Naive thymus-derived CD4-positive, alpha-beta T cell (primary cell): ENCODE measurements at regions not wholly inside any gene's neighbourhood (a gene's known extent, or its start where the extent isn't known, plus 50 kb on each side); places are given as distances from the start of the nearest gene placed in this dataset.
"Not testable (repeated sequence)": the region's sequence is repeated elsewhere in the genome, so short reads cannot be mapped to it uniquely, and the experiment has no call there.

ENCODE experiments used
- ATAC-seq: fragments of 150-1000 bp; cut with Tn5 transposase; 2 replicates; pipeline ENCODE4 v1.10.0; 2021; ENCODE audit warnings: mild to moderate bottlenecking, moderate library complexity
- CTCF ChIA-PET: fragments of 350-600 bp; sonication (Branson Sonifier 250); formaldehyde crosslinking; loops from one replicate; lab custom pipeline; 2021; ENCODE audit warnings: antibody characterized with exemption; lab: Charles Lee
- POLR2A ChIA-PET: fragments of 350-600 bp; sonication (Branson Sonifier 250); formaldehyde crosslinking; loops from one replicate; lab custom pipeline; 2021; ENCODE audit warnings: antibody characterized with exemption, inconsistent platforms; lab: Charles Lee
- DNase-seq, 9 donors: peaks; one replicate each; pipeline versions ENCODE4 v3.0.0 to v3.0.0-alpha.2; 2020 to 2022; ENCODE audit warnings: mixed read lengths in 1 of 9
- H3K27ac ChIP-seq: one replicate; pipeline ENCODE4 v1.7.0; 2013; ENCODE audit warnings: mild to moderate bottlenecking, low read depth, low read length, moderate library complexity
- H3K27me3 ChIP-seq, 2 donors: one replicate each; pipeline ENCODE4 v1.7.0; 2013; ENCODE audit warnings: low read length in 2 of 2, mild to moderate bottlenecking in 2 of 2, moderate library complexity in 2 of 2; ENCODE audit not compliant: control insufficient read depth in 2 of 2, insufficient read depth in 2 of 2
- H3K36me3 ChIP-seq, 3 experiments: 1 replicate in 2 of 3; 2 replicates in 1 of 3; pipeline ENCODE4 v1.7.0; 2013; ENCODE audit warnings: low read length in 3 of 3, mild to moderate bottlenecking in 3 of 3, moderate library complexity in 1 of 3; ENCODE audit not compliant: insufficient read depth in 3 of 3, control insufficient read depth in 2 of 3
- H3K4me1 ChIP-seq, 2 donors: one replicate each; pipeline ENCODE4 v1.7.0; 2013; ENCODE audit warnings: low read length in 2 of 2, mild to moderate bottlenecking in 2 of 2, moderate library complexity in 1 of 2; ENCODE audit not compliant: control insufficient read depth in 2 of 2, insufficient read depth in 2 of 2
- H3K4me3 ChIP-seq: 2 replicates; pipeline ENCODE4 v1.7.0; 2013; ENCODE audit warnings: mild to moderate bottlenecking, low read length
- H3K9me3 ChIP-seq, 3 experiments: 1 replicate in 2 of 3; 2 replicates in 1 of 3; pipeline ENCODE4 v1.7.0; 2013; ENCODE audit warnings: low read length in 3 of 3; ENCODE audit not compliant: control insufficient read depth in 2 of 3
- H3K27ac Mint-ChIP-seq, 9 donors: one replicate each; pipeline ENCODE4 v1.8.0; 2020 to 2022; ENCODE audit warnings: mixed read lengths in 9 of 9, mild to moderate bottlenecking in 8 of 9, moderate library complexity in 5 of 9, inconsistent platforms in 2 of 9
- H3K27me3 Mint-ChIP-seq, 5 donors: one replicate each; pipeline ENCODE4 v1.8.0; 2021 to 2022; ENCODE audit warnings: mixed read lengths in 5 of 5, mild to moderate bottlenecking in 1 of 5
- H3K36me3 Mint-ChIP-seq, 5 donors: one replicate each; pipeline ENCODE4 v1.8.0; 2020 to 2022; ENCODE audit warnings: mixed read lengths in 5 of 5, mild to moderate bottlenecking in 3 of 5, inconsistent platforms in 1 of 5
- H3K4me1 Mint-ChIP-seq, 7 donors: one replicate each; pipeline ENCODE4 v1.8.0; 2020 to 2022; ENCODE audit warnings: mixed read lengths in 7 of 7, mild to moderate bottlenecking in 3 of 7, inconsistent platforms in 1 of 7
- H3K4me3 Mint-ChIP-seq, 10 donors: one replicate each; pipeline ENCODE4 v1.8.0; 2020 to 2022; ENCODE audit warnings: mild to moderate bottlenecking in 10 of 10, mixed read lengths in 10 of 10, moderate library complexity in 6 of 10, inconsistent platforms in 2 of 10
- H3K9me3 Mint-ChIP-seq, 11 donors: one replicate each; pipeline ENCODE4 v1.8.0; 2020 to 2022; ENCODE audit warnings: mixed read lengths in 11 of 11, mild to moderate bottlenecking in 4 of 11, inconsistent platforms in 1 of 11, moderate library complexity in 1 of 11
- intact Hi-C, 2 donors: fragments of 100-400 bp; cut with micrococcal nuclease; formaldehyde crosslinking; loops; one replicate each; pipeline ENCODE4 v1.15.1; 2023

DNA sequence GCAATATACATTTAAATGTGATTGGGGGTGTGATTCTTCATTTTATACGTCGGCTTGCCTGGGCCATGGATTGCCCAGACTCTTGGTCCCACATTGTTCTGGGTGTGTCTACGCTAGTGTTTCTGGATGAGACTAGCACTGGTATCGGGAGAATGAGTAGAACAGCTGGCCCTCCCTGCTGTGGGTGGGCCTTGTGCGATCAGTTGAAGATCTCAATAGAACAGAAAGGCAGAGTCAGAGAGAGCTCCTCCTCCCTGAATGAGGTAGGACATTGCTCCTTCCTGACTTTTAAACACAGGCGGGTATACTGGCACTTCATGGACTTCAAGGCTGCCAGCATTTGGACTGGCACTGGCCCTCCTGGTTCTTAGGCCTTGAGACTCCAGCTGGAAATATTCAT is 603.0 kb downstream of the LIG4 start:
- no peaks in the 10 kb centered on the region for H3K4me1 Mint-ChIP-seq
- ATAC-seq (no peak), DNase-seq (no peak)
- Histone ChIP-seq H3K27me3 (no peaks in the 10 kb centered on the region), H3K27ac (no peak overlapping the region), H3K9me3 (no peaks in the 10 kb centered on the region), H3K4me3 (no peak overlapping the region), H3K36me3 (no peaks in the 10 kb centered on the region), H3K4me1 (no peaks in the 10 kb centered on the region)
- peaks cover 0 to 3% (median 0%) of the 10 kb centered on the region in 5 donors for H3K36me3 Mint-ChIP-seq
- H3K27me3 Mint-ChIP-seq = no peaks in the 10 kb centered on the region
- intact Hi-C loops = loop anchor here in 1 of 2 donors (5.0 kb wide), 1 partner anchor 740 kb away; no protein-coding TSS in a partner anchor
- CTCF ChIA-PET = no interaction called here
- no peak overlapping the region for H3K27ac Mint-ChIP-seq
- POLR2A ChIA-PET = no interaction called here
- H3K4me3 Mint-ChIP-seq = no peak overlapping the region
- peaks cover 0 to 11% (median 2%) of the 10 kb centered on the region in 11 donors for H3K9me3 Mint-ChIP-seq

GRCh38 chr13:107608736-107609135 is 606.6 kb downstream of the LIG4 start:
- no peak overlapping the region for H3K27ac Mint-ChIP-seq
- POLR2A ChIA-PET = no interaction called here

GRCh38 chr13:107600971-107601370 is 614.4 kb downstream of the LIG4 start:
- intact Hi-C loops = no loop called here
- Mint-ChIP-seq H3K4me3 (no peak overlapping the region), H3K4me1 (no peaks in the 10 kb centered on the region), H3K9me3 (peaks cover 0 to 6% (median 0%) of the 10 kb centered on the region in 11 donors), H3K27me3 (no peaks in the 10 kb centered on the region), H3K27ac (no peak overlapping the region), H3K36me3 (no peaks in the 10 kb centered on the region)
- ChIA-PET POLR2A (no interaction called here), CTCF (no interaction called here)
- no peaks in the 10 kb centered on the region for H3K27me3 ChIP-seq
- no peak overlapping the region for H3K4me3 ChIP-seq
- H3K9me3 ChIP-seq = no peaks in the 10 kb centered on the region
- H3K36me3 ChIP-seq = no peaks in the 10 kb centered on the region
- H3K27ac ChIP-seq = no peak overlapping the region
- DNase-seq (no peak), ATAC-seq (no peak)
- no peaks in the 10 kb centered on the region for H3K4me1 ChIP-seq

More at GRCh38 chr13:107608736-107609135, 606.6 kb downstream of the LIG4 start:
- Histone ChIP-seq H3K9me3 (no peaks in the 10 kb centered on the region), H3K4me3 (no peak overlapping the region), H3K27me3 (no peaks in the 10 kb centered on the region), H3K27ac (no peak overlapping the region), H3K4me1 (no peaks in the 10 kb centered on the region), H3K36me3 (no peaks in the 10 kb centered on the region)
- intact Hi-C loops = no loop called here
- Mint-ChIP-seq H3K4me3 (no peak overlapping the region), H3K36me3 (no peaks in the 10 kb centered on the region), H3K4me1 (no peaks in the 10 kb centered on the region), H3K27me3 (no peaks in the 10 kb centered on the region), H3K9me3 (peaks cover 0 to 11% (median 1%) of the 10 kb centered on the region in 11 donors)
- CTCF ChIA-PET = no interaction called here
- ATAC-seq = no peak
- no peak for DNase-seq

- DNase-seq, H3K9me3 ChIP-seq, ATAC-seq, H3K4me1 Mint-ChIP-seq, H3K4me3 Mint-ChIP-seq, H3K9me3 Mint-ChIP-seq, intact Hi-C loops, H3K4me3 ChIP-seq, H3K4me1 ChIP-seq, H3K27me3 Mint-ChIP-seq, H3K27me3 ChIP-seq, H3K27ac ChIP-seq, POLR2A ChIA-PET, H3K27ac Mint-ChIP-seq, H3K36me3 Mint-ChIP-seq, CTCF ChIA-PET, H3K36me3 ChIP-seq: not testable (repeated sequence)
Observed at GRCh38 chr13:107596306-107596705, 619.0 kb downstream of the LIG4 start.

- CTCF ChIA-PET = interaction anchor here (0.8 kb wide), 1 partner anchor 18 kb away, joined by 3 read pairs; no protein-coding TSS in a partner anchor
- Mint-ChIP-seq H3K27ac (no peak overlapping the region), H3K4me1 (no peaks in the 10 kb centered on the region), H3K9me3 (peaks cover 0 to 5% (median 0%) of the 10 kb centered on the region in 11 donors), H3K36me3 (no peaks in the 10 kb centered on the region), H3K4me3 (no peak overlapping the region), H3K27me3 (no peaks in the 10 kb centered on the region)
- H3K9me3 ChIP-seq = no peaks in the 10 kb centered on the region
- no peak for ATAC-seq
- no peaks in the 10 kb centered on the region for H3K27me3 ChIP-seq
- no peaks in the 10 kb centered on the region for H3K4me1 ChIP-seq
- H3K27ac ChIP-seq = no peak overlapping the region
- H3K4me3 ChIP-seq = no peak overlapping the region
- intact Hi-C loops = no loop called here
- no peaks in the 10 kb centered on the region for H3K36me3 ChIP-seq
- POLR2A ChIA-PET = no interaction called here
- no peak for DNase-seq
Observed at GRCh38 chr13:107590556-107590955, 624.8 kb downstream of the LIG4 start.

DNA sequence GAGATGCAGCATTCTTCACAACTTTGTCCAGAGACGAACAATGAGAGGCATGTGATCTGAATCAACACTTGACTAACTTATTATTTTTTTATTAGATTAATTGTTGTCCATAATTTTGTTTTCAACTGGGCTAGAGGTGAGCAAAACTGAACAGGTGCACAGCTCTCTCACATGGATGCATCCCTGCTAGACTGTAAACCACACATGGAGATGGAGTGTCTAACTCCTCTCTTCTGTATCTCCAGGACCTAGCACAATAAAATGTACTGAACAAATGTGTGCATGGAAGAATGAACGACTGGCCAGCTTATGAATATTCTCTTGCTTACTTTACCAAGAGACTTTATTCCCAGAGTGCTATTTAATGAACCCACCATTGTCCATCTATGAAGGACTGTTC is 627.7 kb downstream of the LIG4 start:
- no peaks in the 10 kb centered on the region for H3K36me3 Mint-ChIP-seq
- H3K36me3 ChIP-seq = no peaks in the 10 kb centered on the region
- intact Hi-C loops = no loop called here
- H3K27me3 ChIP-seq = no peaks in the 10 kb centered on the region
- no peak overlapping the region for H3K4me3 Mint-ChIP-seq
- H3K27ac Mint-ChIP-seq = no peak overlapping the region
- no peaks in the 10 kb centered on the region for H3K4me1 Mint-ChIP-seq
- ATAC-seq (no peak), DNase-seq (no peak)
- H3K27me3 Mint-ChIP-seq = no peaks in the 10 kb centered on the region
- ChIA-PET CTCF (no interaction called here), POLR2A (no interaction called here)
- no peak overlapping the region for H3K27ac ChIP-seq
- H3K4me1 ChIP-seq = no peaks in the 10 kb centered on the region
- no peaks in the 10 kb centered on the region for H3K9me3 ChIP-seq
- H3K4me3 ChIP-seq = no peak overlapping the region
- peaks cover 0 to 5% (median 0%) of the 10 kb centered on the region in 11 donors for H3K9me3 Mint-ChIP-seq

GRCh38 chr13:107586216-107586615 is 629.1 kb downstream of the LIG4 start:
- Histone ChIP-seq H3K36me3 (no peaks in the 10 kb centered on the region), H3K27ac (no peak overlapping the region), H3K9me3 (no peaks in the 10 kb centered on the region), H3K4me1 (no peaks in the 10 kb centered on the region), H3K4me3 (no peak overlapping the region), H3K27me3 (no peaks in the 10 kb centered on the region)
- POLR2A ChIA-PET = no interaction called here
- Mint-ChIP-seq H3K36me3 (no peaks in the 10 kb centered on the region), H3K9me3 (peaks cover 0 to 5% (median 0%) of the 10 kb centered on the region in 11 donors), H3K27me3 (no peaks in the 10 kb centered on the region), H3K4me3 (no peak overlapping the region), H3K27ac (no peak overlapping the region), H3K4me1 (no peaks in the 10 kb centered on the region)
- CTCF ChIA-PET = no interaction called here
- no peak for DNase-seq
- intact Hi-C loops = no loop called here
- ATAC-seq = no peak
